WI38 (cell line): ENCODE measurements at regions not wholly inside any gene's neighbourhood (a gene's known extent, or its start where the extent isn't known, plus 50 kb on each side); places are given as distances from the start of the nearest gene placed in this dataset.

Source experiments
- H3K4me3 ChIP-seq: 2 replicates; pipeline ENCODE4 v1.5.1; 2011; ENCODE audit warnings: low read depth, mild to moderate bottlenecking, control low read depth, low read length
- CTCF ChIP-seq: IDR thresholded peaks from 2 replicates; pipeline ENCODE4 v1.5.1; 2012; ENCODE audit warnings: low read depth, mild to moderate bottlenecking, control low read depth, low read length

GRCh38 chr12:91290354-91290753, 107.7 kb upstream of the DCN start:
- no peak for TF ChIP-seq CTCF
- no peak overlapping the region for H3K4me3 ChIP-seq

GRCh38 chr12:91289906-91290305, 107.3 kb upstream of the DCN start:
- H3K4me3 ChIP-seq, result no peak overlapping the region
- no peak for TF ChIP-seq CTCF

GRCh38 chr12:91289072-91289471, 106.5 kb upstream of the DCN start:
- no peak for TF ChIP-seq CTCF

GRCh38 chr12:91287753-91288152, 105.1 kb upstream of the DCN start:
- no peak for TF ChIP-seq CTCF
- no peak overlapping the region for H3K4me3 ChIP-seq

More at GRCh38 chr12:91289072-91289471, 106.5 kb upstream of the DCN start:
- H3K4me3 ChIP-seq, result no peak overlapping the region

GRCh38 chr12:91278126-91278525, 95.5 kb upstream of the DCN start:
- no peak for TF ChIP-seq CTCF
- no peak overlapping the region for H3K4me3 ChIP-seq

GRCh38 chr12:91276509-91276908, 93.9 kb upstream of the DCN start:
- TF ChIP-seq CTCF, result no peak

GRCh38 chr12:91275321-91275720, 92.7 kb upstream of the DCN start:
- 0 out of 2 replicates have a peak overlapping the region, but pooled peaks have one; percentile 12 for H3K4me3 ChIP-seq
- TF ChIP-seq CTCF, result no peak

More at GRCh38 chr12:91276509-91276908, 93.9 kb upstream of the DCN start:
- H3K4me3 ChIP-seq, result no peak overlapping the region
